ENCODE measurements at regions not wholly inside any gene's neighbourhood (a gene's known extent, or its start where the extent isn't known, plus 50 kb on each side); places are given as distances from the start of the nearest gene placed in this dataset.

DNA sequence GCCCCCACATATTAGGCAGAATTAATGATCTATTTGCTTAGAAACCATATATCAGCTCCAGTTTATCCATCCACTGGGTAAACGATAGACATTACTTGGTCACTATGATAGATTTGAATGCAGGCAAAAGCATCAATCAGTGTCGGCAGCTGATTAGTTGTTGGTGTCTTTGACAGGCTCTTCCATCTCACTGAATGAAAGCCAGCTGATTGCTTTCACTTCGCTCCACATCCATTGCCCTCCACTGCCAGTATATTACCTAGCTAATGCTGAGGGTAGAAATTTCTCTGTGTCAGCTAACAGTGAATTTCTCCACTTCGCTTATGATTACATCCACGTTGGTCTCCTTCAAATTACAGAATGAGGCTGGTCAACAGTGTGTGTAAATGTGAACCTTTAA, 821.3 kb upstream of the TYRP1 start:
- TF ChIP-seq, protein P1, sequence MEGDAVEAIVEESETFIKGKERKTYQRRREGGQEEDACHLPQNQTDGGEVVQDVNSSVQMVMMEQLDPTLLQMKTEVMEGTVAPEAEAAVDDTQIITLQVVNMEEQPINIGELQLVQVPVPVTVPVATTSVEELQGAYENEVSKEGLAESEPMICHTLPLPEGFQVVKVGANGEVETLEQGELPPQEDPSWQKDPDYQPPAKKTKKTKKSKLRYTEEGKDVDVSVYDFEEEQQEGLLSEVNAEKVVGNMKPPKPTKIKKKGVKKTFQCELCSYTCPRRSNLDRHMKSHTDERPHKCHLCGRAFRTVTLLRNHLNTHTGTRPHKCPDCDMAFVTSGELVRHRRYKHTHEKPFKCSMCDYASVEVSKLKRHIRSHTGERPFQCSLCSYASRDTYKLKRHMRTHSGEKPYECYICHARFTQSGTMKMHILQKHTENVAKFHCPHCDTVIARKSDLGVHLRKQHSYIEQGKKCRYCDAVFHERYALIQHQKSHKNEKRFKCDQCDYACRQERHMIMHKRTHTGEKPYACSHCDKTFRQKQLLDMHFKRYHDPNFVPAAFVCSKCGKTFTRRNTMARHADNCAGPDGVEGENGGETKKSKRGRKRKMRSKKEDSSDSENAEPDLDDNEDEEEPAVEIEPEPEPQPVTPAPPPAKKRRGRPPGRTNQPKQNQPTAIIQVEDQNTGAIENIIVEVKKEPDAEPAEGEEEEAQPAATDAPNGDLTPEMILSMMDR (conservative IDR thresholded peaks at IDR 0.05; ENCODE audit: low read length), result no peak
- TF ChIP-seq EZH2phosphoT487 (IDR thresholded peaks at IDR 0.05; ENCODE audit: borderline replicate concordance, low read depth, low read length), result no peak

Measured in OCI-LY7 (cell line).